Fibroblast of skin of abdomen (primary cell): ENCODE measurements at regions not wholly inside any gene's neighbourhood (a gene's known extent, or its start where the extent isn't known, plus 50 kb on each side); places are given as distances from the start of the nearest gene placed in this dataset.
A peak's percentile ranks its signal among the peaks of the same experiment; 100 is the strongest.

Experiments used
- DNase-seq: peaks from one replicate; pipeline ENCODE4 v3.0.0-alpha.2; 2013

DNA sequence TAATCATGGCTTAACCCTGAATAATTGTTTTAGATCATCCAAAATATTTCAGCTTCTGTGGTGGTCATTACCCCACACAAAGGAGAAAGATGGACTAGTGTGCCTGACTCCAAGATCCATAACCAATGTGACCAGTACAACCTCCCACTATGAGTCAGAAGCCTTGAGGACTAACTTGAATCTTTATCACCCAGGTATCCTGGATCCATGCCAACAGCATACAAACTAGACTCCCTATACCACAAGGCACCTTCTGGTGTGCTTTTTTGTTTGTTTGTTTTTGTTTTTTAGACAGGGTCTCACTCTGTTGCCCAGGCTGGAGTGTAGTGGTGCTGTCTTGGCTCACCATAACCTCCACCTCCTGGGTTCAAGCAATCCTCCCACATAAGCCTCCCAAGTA lies 317.7 kb downstream of the VPS13C start:
- no peak for DNase-seq

DNA sequence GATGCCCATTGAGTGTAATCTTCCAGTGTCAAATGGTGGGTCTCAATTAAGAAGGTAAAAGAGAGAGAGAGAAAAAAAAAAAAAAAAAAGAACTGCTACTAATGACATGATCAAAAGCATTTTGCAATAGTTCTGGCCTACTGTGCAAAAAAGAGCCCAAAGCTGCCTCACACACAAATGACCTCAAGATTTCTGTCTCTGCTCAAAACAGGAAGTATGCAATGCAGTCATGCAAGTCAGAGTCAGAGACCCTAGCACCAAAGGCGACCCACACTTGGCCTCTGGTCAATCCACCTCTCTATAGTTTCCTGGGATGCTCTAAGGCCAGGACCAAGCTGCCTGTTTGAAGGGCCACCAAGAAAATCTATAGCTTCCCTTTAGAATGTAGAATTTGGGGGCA lies 323.5 kb downstream of the VPS13C start:
- DNase-seq, result no peak

DNA sequence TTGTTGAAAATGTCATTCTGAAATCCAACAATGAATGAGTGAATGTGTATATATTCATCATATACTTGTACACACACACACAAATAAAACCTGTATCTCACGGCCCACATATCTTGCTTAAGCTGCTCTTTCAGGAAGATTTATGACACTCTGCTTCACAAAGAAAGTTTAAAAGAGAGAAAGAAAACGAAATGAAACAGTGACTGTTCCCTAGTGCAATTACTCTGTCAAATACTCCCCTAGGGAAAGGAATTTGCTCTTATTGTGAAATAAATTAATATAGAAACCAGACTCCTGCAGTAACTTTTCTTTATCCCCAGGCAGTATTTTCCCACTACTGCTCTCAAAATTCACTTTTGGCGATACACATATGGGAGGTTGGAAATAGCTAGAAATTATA lies 329.1 kb downstream of the VPS13C start:
- DNase-seq, result peak; percentile 2

DNA sequence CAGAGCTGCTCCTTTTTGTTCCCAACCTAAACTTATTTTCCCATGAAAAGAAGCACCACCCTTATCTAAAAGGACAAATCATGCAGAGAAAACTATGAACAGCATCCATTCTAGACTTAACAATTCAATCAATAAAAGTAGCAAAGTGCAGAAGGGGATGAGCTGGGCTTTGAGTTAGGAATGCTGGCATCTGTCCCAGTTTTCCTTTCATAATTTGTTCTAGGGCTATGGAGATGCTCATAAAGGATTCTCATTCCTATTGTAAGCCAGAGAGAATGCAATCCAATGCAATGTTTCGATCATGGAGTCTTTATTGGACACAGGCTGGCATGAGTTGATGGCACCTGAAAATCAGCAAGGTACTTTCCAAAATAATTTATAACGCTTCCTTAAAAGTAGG lies 330.6 kb downstream of the VPS13C start:
- DNase-seq, result no peak

DNA sequence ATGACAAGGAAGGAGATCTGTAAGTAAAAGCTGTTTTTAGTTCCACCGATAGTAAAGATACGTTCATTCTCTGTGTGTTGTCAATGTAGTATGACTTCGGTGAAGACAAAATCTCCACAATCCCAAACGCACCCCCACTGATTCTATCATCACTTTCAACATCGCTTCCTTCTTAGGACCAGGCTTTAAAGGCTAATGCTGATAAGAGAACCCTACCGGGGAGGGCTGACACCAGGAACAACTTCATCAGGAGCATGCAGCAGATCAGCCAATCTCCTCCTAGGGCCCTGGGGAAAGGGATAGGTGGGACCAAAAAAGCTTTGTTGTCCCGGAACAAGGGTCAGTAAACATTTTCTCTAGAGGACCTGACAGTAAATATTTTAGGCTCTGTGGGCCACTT lies 334.1 kb downstream of the VPS13C start:
- DNase-seq, result no peak

DNA sequence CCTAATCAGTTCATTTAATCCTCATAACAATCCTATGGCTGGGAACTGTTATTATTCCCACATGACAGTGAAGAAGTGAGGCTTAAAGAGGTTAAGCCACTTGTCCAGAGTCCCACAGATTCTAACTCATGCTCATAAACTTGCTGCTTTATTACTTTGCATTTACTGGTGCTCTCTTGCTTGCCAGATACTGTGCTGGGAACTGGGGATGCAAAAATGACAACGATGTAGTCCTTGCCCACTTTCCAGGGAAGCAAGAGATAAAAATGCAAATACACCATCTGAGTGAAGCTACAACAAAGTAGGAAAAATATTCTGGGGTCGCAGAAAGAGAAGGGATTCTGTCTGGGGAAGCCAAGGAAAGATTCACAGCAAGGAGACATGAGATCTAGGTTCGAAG lies 335.0 kb downstream of the VPS13C start:
- DNase-seq, result no peak

DNA sequence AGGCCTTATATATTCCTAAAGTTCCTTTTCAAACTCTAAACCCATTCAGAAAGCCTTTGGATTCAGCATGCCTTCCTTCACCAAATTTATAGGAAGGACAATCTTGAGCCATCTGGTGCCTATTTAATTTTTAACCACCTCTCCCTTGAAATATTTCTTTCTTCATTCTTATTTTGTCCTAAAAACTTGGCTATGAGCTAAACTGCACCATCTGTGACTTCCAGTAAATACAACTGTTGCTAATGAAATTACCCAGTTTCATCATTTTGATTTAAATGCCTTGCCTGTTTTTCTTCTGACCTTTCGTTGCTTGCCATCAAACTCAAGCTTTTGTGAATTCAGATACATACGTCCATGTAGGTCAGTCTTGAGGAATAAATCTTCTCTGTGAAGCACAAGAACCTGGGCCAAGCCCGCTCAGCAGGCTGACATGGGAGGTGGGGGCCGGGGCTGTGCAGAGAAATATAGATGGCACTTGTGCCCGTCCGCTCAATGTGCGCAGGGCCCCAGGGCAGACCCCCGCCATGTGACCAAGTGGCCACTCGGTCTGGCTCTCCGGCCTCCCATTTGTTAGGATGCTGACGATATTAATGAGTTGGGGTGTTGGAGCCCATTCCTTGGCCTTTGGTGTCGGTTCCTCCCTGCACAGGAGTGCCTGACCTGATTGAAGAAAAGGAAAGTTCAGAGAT lies 335.9 kb downstream of the VPS13C start:
- no peak for DNase-seq

DNA sequence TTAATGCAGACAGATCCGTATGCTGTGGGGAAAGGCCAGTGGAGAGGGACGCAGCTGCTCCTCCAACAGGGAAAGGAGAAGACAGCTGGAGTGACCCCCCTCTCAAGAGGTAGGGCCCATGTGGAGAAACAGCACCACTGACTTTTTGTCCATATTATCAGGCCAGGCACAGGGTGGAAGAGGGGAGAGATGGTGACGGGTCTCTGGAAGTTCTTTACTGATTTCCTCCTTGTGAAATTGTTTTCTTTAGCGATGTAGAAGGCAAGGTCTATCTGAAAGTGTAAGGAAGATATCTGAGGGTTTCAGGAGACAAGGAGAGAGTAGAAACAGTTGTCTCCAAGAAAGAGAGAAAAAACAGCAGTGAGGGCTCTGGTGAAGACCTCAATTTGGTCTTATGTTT lies 338.8 kb downstream of the VPS13C start:
- DNase-seq, result no peak

DNA sequence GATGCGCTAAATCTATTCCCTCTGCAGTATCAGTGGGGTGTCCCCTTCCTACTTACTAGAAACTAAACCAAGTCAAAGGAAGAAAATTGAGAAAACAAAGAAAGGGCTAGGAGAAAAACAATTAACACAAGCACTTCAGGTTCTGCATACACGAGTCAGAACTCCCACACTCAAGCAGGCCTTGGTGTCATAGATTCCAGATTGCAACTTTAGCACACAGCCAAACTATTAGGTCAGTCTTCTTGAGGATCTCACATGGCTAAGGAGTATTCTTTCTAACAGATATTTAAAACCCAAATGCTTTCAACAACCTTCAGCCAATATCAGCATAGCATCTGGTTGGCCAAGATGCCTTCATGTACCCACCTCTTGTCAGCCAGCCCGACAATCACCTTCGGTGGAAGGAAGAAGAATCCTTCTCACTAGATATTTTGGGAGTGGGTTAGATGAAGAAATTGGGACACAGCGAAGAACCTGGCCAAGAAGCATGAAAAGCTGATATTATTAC lies 340.0 kb downstream of the VPS13C start:
- no peak for DNase-seq

DNA sequence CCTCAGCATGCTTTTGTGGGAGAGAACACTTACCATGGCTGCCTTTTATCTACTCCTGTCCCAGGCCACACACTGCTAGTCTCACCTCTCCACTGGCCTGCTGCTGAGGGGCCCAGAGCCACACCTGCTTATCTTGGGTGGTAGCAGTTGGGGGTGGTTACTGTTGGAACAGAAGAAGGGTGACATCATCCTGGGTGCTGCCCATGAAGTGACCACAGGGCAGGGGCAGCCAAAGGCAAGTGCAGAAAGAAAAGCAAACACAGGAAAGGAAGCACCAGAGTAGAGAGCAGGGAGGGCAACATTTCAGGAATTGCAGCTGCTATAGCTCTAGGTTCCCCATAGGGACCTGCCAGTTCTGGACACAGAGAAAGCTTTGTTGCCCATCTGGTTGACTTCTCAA lies 345.2 kb downstream of the VPS13C start:
- no peak for DNase-seq

DNA sequence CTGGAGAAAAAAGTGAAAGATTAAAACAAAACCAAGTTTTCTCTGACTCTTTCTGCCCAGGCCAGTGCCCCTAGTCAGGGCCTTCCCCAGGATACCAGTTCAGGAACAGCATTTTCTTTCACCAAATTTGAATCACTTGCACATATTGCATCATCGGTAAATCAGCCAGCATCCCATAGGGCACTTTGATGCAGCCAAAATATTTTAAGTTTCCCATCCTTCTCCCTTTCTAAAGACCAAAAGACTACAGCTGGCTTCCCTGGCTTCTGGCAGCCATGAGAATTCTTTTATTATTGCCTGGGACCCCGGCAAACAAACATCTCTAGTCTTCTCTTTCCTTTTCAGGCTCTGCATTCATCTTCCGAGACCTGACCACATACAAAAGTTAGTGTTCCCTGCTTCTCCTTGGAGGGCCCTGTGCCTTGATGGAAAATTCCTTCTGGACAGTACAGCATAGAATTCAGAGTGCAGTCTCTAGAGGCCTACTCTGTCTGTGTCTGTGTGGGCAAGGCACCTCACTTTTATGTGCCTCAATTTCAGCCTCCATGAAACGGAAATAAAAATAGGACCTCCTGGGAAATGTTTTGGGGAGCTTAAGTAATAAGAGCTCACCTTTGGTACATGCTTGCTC lies 348.0 kb downstream of the VPS13C start:
- DNase-seq, result no peak

DNA sequence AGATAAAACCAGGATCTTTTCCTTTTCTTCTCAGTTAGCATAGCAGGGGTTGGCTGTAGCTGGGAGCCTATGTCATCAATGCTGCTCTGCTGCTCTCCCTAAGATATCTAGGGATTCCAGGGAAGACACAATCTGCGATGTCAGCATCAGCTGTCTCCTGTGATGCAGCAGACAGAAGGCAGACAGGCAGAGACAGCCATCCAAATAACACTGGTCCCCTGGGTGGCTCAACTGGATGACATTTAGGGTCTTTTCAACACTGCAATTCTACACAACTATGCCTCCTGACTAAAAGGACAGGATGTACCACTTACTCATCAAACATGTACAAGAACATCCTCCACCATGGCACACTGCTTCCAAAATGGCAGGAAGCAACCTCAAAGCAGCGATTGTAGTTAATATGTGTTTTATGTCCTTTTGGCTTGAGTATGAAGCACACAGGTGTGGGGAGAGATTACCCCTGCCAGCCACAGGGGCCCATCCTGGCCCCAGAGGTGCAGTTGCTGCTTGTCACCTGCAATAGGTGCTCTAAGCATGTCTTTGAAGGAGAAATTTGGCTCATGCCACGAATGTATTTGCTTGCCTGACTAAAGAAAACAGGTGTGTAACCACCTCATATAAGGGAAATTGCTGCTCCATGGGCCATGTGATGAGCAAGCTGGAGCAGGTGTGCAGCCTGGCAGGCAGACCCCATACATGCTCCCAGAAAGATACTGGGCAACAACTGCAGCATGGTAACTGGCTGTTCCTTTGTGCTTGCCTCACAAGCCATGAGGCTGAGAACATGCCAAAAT lies 357.8 kb downstream of the VPS13C start:
- DNase-seq, result no peak

DNA sequence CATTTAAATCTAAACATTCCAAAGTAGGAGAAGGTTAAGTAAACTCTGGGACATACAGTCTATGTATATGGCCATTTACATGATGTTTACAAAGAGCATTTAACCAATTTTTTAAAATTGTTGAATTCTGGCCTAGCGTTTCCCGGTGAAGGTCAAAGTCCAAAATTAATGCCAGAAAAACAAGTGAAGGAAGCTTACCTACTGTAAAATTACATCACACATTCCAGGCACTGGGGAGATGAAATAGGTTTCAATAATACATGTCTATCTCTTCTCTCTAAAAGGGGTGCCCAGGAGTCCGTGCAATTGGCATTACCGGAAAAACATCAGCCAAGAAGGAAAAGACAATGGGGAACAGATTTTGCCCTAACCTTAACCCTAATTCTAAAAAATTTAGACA lies 358.8 kb downstream of the VPS13C start:
- DNase-seq, result no peak

DNA sequence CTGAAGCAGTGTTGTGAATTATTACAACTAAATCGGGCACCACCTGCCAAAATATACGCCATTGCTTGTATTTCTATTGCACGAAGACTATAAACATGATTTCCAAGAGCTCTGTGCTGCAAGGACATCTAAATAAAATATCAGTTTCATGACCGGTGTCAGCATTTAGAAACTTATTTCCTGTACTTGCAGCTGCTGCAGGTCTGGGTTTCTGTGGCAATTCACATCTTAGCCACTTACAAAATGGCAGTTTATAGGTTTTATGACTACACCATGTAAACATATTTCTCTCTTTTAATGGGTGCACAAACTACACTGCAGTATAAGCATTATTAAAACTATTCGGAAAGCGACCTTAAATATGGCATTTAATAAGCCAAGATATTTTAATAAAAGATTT lies 359.4 kb downstream of the VPS13C start:
- DNase-seq, result no peak

DNA sequence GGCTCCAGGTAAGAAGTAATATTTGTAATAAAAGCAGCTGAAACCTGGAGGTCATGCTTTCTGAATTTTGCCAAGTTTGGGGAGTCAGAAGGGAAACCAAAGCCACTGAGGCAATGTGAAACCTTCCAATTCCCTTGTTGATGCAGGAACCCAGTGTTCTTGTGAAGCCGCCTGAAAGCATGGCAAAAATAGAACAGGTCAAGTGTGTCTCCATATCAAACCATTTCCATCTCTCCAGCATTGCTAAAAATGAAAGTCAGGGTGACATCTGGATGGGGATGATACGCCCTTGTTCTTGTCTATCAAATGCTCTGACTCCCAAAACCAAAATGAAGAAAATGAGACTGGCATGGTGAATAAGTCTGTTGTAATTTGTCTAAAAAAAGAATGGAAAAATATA lies 362.5 kb downstream of the VPS13C start:
- no peak for DNase-seq

DNA sequence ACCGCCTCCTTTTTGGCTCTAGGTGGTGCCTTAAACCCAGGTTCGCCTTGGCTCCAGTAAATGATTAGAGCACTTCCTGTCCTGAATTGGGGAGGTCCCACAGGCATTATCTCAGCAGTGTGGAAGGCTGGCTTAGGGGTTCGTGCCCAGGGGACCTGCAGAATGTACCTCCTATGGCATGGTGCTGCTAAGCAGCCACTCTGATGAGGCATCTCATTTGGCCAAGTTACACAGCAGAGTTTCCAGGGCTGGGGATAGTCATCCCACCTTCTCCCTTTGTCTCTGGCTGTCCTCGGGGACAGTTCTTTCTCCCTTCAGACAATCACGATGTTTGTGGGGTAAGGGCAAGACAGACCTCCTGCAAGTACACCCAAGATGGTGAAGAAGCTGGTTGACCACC lies 371.2 kb downstream of the VPS13C start:
- DNase-seq, result no peak

DNA sequence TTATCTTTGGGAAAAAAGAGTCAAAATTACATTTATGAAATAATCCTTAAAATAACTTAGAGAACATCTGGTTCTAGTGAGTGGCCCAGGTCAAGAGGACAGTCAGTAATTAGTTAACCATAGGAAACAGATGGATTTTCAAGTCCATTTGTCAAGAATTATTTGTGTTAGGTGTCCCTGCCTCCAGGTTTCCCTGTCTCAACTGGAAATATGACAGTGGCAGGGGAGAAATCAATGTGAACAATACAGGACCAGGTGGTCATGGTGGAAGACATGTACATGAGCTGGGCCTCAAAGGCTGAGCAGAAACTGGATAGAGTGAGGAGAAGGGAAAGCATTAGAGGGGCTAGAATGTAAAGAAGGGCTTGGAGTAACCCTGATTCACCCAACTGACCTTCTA lies 372.6 kb downstream of the VPS13C start:
- no peak for DNase-seq

DNA sequence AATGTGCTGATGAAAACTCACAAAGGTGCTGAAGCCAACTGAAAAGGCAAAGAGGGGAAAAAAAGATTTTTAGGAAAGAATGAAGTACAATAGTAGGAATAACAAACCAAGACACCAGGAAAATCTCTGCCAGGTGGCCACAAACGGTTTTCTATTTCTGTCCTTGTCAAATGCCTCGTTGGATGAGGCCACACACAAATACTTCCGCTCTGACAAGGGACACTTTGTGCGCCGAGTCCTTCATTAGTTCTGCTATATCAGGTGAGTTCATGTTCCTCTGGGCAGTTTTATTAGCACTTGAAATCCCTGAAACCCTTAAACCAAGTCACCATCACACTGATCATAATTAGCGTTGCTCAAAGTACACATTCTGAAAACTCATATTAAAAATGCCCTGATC lies 373.1 kb downstream of the VPS13C start:
- DNase-seq, result no peak

DNA sequence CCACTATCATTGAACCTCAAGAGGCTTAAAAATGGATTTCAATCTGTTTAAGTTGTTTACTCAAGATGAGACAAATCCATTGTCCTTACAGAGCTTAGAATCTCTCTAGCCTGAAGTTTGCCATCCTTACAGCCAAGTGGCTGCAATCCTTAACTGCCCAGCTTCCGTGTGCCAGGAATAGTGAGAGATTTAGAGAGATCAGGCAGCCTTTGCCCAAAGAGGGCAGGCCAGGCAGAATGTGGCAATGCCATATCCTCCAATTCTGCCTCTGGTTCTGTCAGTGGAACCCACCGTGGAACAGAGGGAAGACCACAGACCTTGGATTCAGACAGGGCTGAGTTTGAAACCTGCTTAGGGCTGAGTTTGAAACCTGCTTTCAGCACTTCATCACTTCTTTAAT lies 374.3 kb downstream of the VPS13C start:
- no peak for DNase-seq

DNA sequence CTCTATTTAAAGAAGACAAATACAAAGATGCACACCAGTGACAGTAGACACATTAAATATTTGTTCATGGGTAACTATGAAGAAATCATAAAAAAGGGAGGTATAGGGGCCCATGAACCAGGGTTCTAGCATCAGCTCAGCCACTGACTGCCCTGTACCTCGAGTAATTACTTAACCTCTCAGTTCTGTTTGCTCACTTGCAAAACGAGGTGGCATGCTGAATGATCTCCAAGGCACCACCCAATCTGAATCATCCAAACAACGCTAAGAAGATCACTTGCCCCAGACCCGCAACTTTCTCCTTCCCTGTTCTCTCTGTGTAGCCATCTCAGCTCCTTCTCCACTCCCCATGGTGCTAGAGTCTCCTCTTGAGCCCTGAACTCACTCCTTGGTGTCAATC lies 374.7 kb downstream of the VPS13C start:
- no peak for DNase-seq

DNA sequence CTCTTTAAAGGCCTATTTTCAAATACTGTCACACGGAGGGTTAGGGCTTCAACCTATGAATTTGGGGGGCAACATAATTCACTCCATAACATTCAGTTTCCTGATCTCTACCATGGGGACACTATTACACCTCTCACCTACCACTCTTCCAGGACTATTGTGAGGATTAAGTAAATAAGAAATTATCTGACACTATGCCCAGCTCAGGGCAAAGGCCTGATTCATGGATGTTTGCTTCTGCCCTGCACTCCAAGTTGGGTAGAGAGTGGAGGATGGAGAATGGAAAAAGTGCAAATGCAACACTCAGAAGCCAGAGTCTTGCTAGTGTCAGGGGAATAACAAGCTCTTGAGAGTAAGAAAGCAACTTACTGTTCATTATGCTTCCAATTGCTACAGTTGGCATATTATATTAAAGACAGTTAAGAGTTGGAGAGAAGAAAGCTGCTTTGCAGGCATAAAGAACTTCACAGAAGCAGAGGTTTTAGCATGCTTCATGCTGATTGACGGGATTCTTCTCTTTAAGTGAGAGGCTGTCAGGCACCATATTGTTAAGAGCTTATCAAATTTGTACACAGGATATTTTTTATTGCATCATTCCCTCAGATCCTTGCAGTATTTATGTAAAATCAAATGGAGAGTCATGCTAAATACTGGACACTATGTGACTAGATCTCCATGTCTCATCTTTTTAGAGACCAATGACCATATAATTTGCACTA lies 375.3 kb downstream of the VPS13C start:
- DNase-seq, result no peak

DNA sequence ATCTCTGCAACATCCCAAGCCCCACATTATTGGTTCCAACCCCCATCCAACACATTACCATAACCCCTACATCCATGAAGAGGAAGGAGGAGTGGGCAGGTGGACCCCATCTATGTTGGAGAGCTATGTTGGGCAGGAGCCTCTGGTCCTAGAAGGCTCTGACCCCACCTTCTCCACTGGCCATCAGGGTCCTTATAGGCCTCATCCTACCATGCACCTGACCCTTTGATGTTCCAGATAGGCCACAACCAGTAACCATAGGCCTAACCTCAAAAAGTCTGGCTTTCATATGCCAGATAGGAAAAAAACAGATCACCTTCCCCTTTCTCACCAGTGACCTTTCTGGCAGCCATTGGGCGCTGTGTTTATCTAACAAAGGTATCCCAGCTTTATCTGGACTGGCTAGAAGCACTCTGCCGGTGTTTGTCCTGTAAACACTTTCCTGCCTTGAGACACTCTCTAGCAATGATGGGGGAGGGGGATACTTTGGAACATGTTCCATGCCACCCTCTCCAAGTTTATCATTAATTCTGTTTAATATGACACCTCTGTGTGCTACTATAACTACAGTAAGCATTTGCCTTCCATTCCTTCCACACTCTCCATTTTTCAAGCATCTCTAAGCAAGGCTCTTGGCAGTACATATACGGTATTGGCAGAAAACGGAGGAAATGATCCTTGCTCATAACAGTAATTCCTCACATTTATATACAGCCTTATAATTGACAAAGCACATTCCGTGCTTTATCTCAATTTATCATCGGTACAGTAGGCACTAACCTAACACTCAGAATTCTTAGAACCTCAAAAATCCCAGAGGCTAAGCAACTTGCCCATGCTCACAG lies 377.1 kb downstream of the VPS13C start:
- no peak for DNase-seq
